GM12878 (cell line): ENCODE measurements at regions not wholly inside any gene's neighbourhood (a gene's known extent, or its start where the extent isn't known, plus 50 kb on each side); places are given as distances from the start of the nearest gene placed in this dataset.

Experiments
- ATAC-seq: fragments of 200-7000 bp; cut with Tn5 transposase; 3 replicates; pipeline ENCODE4 v1.9.1; 2020; ENCODE audit warnings: mild to moderate bottlenecking, moderate library complexity
- BruUV-seq: library from RNA; stranded (reverse); fragments of 400-500 nt; replicated peaks from 2 replicates; lab custom pipeline; 2021; lab: Mats Ljungman, UMichigan
- CTCF ChIA-PET: fragments of 300-600 bp; sonication (Branson Sonifier 250); formaldehyde crosslinking; extraction: SDS; loops from one replicate; lab custom pipeline; 2021; ENCODE audit warnings: inconsistent platforms; lab: Yijun Ruan, JAX
- POLR2A ChIA-PET: fragments of 350-600 bp; formaldehyde crosslinking; extraction: SDS; loops from one replicate; lab custom pipeline; 2021; ENCODE audit warnings: inconsistent platforms; lab: Charles Lee
- RAD21 ChIA-PET: fragments of 300-600 bp; sonication (Branson Sonifier 250); formaldehyde crosslinking; loops from one replicate; lab custom pipeline; 2023; ENCODE audit warnings: antibody characterized with exemption; ENCODE audit not compliant: unreplicated experiment; lab: Charles Lee
- SMC1A ChIA-PET: fragments of 300-600 bp; sonication (Branson Sonifier 250); formaldehyde crosslinking; loops from one replicate; lab custom pipeline; 2023; ENCODE audit not compliant: unreplicated experiment, uncharacterized antibody; lab: Charles Lee
- DNase-seq: peaks from one replicate; pipeline ENCODE4 v3.0.0-alpha.2; 2011; ENCODE audit warnings: low read depth, low spot score
- FAIRE-seq: peaks from 3 replicates; lab custom pipeline; 2011; peaks lifted over from hg19 to GRCh38; lab: Jason Lieb, UNC
- H2AFZ ChIP-seq: 2 replicates; pipeline ENCODE4 v1.6.0; 2011; ENCODE audit warnings: low read depth, low read length, control low read depth; ENCODE audit not compliant: control insufficient read depth
- H3K27ac ChIP-seq: 2 replicates; pipeline ENCODE4 v1.5.1; 2011; ENCODE audit warnings: control low read depth; ENCODE audit not compliant: control insufficient read depth, insufficient read depth
- H3K27me3 ChIP-seq, 2 experiments: replicated peaks in 1 of 2; 2 replicates each; pipeline versions ENCODE4 v1.6.0 to v1.6.1; 2011; ENCODE audit warnings: low read length in 1 of 2; ENCODE audit not compliant: control insufficient read depth in 2 of 2, insufficient read depth in 2 of 2
- H3K36me3 ChIP-seq, 2 experiments: 2 replicates each; pipeline ENCODE4 v1.5.1; 2011; ENCODE audit warnings: low read length in 1 of 2; ENCODE audit not compliant: control insufficient read depth in 2 of 2, insufficient read depth in 2 of 2
- H3K4me1 ChIP-seq: 2 replicates; pipeline ENCODE4 v1.6.1; 2011; ENCODE audit warnings: mild to moderate bottlenecking, low read length, moderate library complexity, mixed read lengths; ENCODE audit not compliant: control insufficient read depth, insufficient read depth
- H3K4me2 ChIP-seq: 2 replicates; pipeline ENCODE4 v1.6.0; 2011; ENCODE audit warnings: control low read depth; ENCODE audit not compliant: control insufficient read depth, insufficient read depth
- H3K4me3 ChIP-seq: fragments of 200-600 bp; sonication (generic); 2 replicates; pipeline ENCODE4 v1.5.1; 2016
- H3K79me2 ChIP-seq: 2 replicates; pipeline ENCODE4 v1.6.0; 2011; ENCODE audit warnings: low read length; ENCODE audit not compliant: control insufficient read depth, insufficient read depth
- H3K9ac ChIP-seq: 2 replicates; pipeline ENCODE4 v1.8.0; 2011; ENCODE audit warnings: low read length, control low read depth, mixed read lengths; ENCODE audit not compliant: control insufficient read depth, insufficient read depth
- H3K9me3 ChIP-seq: replicated peaks from 3 replicates; pipeline ENCODE4 v1.5.1; 2011; ENCODE audit warnings: mild to moderate bottlenecking, low read length; ENCODE audit not compliant: control insufficient read depth, insufficient read depth
- H4K20me1 ChIP-seq: 2 replicates; pipeline ENCODE4 v1.6.0; 2011; ENCODE audit not compliant: control insufficient read depth, insufficient read depth
- CBFB ChIP-seq: IDR thresholded peaks from 2 replicates; pipeline ENCODE4 v1.6.1; 2016; ENCODE audit warnings: antibody characterized with exemption, low read depth
- NFIC ChIP-seq: IDR thresholded peaks from 2 replicates; pipeline ENCODE4 v1.6.1; 2012; ENCODE audit warnings: low read depth, mild to moderate bottlenecking, inconsistent platforms, low read length, moderate library complexity
- NFYA ChIP-seq: IDR thresholded peaks from 2 replicates; pipeline ENCODE4 v1.6.1; 2011; ENCODE audit warnings: low read depth, mild to moderate bottlenecking, low read length, improper control_type of control experiment, borderline replicate concordance
- POLR2AphosphoS5 ChIP-seq: IDR thresholded peaks from 2 replicates; pipeline ENCODE4 v1.6.1; 2011; ENCODE audit warnings: mild to moderate bottlenecking, low read length, inconsistent platforms
- RUNX3 ChIP-seq: IDR thresholded peaks from 2 replicates; pipeline ENCODE4 v1.6.1; 2012; ENCODE audit warnings: low read length, inconsistent platforms
- YBX1 ChIP-seq: fragments of 450-650 bp; IDR thresholded peaks from 2 replicates; pipeline ENCODE4 v1.6.1; 2016; ENCODE audit warnings: antibody characterized with exemption
- YY1 ChIP-seq: IDR thresholded peaks from 2 replicates; pipeline ENCODE4 v1.6.1; 2011; ENCODE audit warnings: low read depth, mild to moderate bottlenecking, low read length
- WGBS: methylation state at CpG from one replicate; pipeline ENCODE4 v1.1.6; 2016; ENCODE audit warnings: low lambda C conversion rate; ENCODE audit not compliant: insufficient replicate concordance, insufficient coverage; ENCODE audit errors: missing lambda C conversion rate; 5-methylcytosine and 5-hydroxymethylcytosine counted together
- in situ Hi-C: fragments of 300-500 bp; cut with MboI; formaldehyde crosslinking; loops from 9 replicates; pipeline ENCODE4 v1.14.3; 2018; ENCODE audit warnings: mixed read lengths
- intact Hi-C: fragments of 100-400 bp; cut with micrococcal nuclease; formaldehyde crosslinking; loops from one replicate; pipeline ENCODE4 v1.14.2; 2022; ENCODE audit not compliant: unreplicated experiment
- TF ChIP-seq, protein P1 (sequence below): fragments of 450-650 bp; IDR thresholded peaks from 2 replicates; pipeline ENCODE4 v1.6.1; 2017; ENCODE audit warnings: mild to moderate bottlenecking, moderate library complexity
- TF ChIP-seq, protein P2 (sequence below): fragments of 450-650 bp; IDR thresholded peaks from 2 replicates; pipeline ENCODE4 v1.6.1; 2016; ENCODE audit warnings: mild to moderate bottlenecking, moderate library complexity, borderline replicate concordance
- TF ChIP-seq, protein P3 (sequence below): fragments of 450-650 bp; IDR thresholded peaks from 2 replicates; pipeline ENCODE4 v1.6.1; 2018; ENCODE audit warnings: borderline replicate concordance, mild to moderate bottlenecking; ENCODE audit not compliant: partially characterized antibody

DNA sequence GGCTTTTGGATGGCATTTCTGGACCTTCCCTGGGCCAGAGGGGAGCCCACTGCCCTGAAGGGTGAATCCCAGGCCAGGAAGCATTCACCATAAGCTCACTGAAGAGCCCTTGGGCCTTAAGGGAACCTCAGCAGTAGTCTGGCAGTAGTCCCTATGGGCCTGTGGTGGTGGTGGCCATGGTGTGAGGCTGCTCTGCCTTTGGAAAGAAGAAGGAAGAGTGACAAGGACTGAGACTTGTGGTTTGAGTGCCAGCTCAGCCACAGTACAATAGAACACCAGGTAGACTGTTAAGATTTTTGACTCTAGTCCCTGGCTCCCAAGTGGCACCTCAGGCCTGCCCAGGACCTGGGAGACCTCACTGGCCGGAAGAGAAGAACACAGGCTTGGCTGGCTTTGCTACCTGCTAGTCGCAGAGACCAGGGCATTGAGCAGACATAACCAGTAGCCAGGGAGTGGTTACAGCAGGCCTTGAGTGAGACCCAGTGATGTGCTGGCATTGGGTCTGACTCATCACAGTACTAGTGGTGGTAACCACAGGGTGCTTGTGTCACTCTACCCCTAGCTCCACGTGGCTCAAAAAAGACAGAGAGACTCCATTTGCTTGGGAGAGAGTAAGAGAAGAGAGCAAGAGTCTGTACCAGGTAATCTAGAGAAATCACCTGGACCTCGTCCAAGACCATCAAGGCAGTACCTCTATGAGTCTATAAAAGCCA, 259.8 kb upstream of the BLID start:
- no peak overlapping the region for H3K4me3 ChIP-seq
- H4K20me1 ChIP-seq = no peaks in the 10 kb centered on the region
- H3K4me2 ChIP-seq = no peak overlapping the region
- ChIA-PET RAD21 (no interaction called here), CTCF (no interaction called here), POLR2A (no interaction called here), SMC1A (no interaction called here)
- WGBS = 5% methylated on average over 4 of the region's 4 CpGs
- DNase-seq = peak; percentile 36
- FAIRE-seq = no peak
- peak; percentile 73 for ATAC-seq
- intact Hi-C loops = no loop called here
- no TSS peak for BruUV-seq
- no peaks in the 10 kb centered on the region; the same call in 2 of the 3 replicates for H3K9me3 ChIP-seq
- H3K79me2 ChIP-seq = no peaks in the 10 kb centered on the region
- H3K4me1 ChIP-seq = no peaks in the 10 kb centered on the region
- in situ Hi-C loops = no loop called here
- H3K27ac ChIP-seq = no peak overlapping the region
- no peak overlapping the region for H3K9ac ChIP-seq
- H2AFZ ChIP-seq = no peak overlapping the region
- H3K27me3 ChIP-seq = no peaks in the 10 kb centered on the region
- no peaks in the 10 kb centered on the region for H3K36me3 ChIP-seq
- TF ChIP-seq POLR2AphosphoS5 (no peak), YBX1 (no peak), NFYA (no peak), CBFB (no peak), RUNX3 (no peak), YY1 (no peak), NFIC (no peak)
- TF ChIP-seq, protein P1, sequence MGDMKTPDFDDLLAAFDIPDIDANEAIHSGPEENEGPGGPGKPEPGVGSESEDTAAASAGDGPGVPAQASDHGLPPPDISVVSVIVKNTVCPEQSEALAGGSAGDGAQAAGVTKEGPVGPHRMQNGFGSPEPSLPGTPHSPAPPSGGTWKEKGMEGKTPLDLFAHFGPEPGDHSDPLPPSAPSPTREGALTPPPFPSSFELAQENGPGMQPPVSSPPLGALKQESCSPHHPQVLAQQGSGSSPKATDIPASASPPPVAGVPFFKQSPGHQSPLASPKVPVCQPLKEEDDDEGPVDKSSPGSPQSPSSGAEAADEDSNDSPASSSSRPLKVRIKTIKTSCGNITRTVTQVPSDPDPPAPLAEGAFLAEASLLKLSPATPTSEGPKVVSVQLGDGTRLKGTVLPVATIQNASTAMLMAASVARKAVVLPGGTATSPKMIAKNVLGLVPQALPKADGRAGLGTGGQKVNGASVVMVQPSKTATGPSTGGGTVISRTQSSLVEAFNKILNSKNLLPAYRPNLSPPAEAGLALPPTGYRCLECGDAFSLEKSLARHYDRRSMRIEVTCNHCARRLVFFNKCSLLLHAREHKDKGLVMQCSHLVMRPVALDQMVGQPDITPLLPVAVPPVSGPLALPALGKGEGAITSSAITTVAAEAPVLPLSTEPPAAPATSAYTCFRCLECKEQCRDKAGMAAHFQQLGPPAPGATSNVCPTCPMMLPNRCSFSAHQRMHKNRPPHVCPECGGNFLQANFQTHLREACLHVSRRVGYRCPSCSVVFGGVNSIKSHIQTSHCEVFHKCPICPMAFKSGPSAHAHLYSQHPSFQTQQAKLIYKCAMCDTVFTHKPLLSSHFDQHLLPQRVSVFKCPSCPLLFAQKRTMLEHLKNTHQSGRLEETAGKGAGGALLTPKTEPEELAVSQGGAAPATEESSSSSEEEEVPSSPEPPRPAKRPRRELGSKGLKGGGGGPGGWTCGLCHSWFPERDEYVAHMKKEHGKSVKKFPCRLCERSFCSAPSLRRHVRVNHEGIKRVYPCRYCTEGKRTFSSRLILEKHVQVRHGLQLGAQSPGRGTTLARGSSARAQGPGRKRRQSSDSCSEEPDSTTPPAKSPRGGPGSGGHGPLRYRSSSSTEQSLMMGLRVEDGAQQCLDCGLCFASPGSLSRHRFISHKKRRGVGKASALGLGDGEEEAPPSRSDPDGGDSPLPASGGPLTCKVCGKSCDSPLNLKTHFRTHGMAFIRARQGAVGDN = no peak
- TF ChIP-seq, protein P2, sequence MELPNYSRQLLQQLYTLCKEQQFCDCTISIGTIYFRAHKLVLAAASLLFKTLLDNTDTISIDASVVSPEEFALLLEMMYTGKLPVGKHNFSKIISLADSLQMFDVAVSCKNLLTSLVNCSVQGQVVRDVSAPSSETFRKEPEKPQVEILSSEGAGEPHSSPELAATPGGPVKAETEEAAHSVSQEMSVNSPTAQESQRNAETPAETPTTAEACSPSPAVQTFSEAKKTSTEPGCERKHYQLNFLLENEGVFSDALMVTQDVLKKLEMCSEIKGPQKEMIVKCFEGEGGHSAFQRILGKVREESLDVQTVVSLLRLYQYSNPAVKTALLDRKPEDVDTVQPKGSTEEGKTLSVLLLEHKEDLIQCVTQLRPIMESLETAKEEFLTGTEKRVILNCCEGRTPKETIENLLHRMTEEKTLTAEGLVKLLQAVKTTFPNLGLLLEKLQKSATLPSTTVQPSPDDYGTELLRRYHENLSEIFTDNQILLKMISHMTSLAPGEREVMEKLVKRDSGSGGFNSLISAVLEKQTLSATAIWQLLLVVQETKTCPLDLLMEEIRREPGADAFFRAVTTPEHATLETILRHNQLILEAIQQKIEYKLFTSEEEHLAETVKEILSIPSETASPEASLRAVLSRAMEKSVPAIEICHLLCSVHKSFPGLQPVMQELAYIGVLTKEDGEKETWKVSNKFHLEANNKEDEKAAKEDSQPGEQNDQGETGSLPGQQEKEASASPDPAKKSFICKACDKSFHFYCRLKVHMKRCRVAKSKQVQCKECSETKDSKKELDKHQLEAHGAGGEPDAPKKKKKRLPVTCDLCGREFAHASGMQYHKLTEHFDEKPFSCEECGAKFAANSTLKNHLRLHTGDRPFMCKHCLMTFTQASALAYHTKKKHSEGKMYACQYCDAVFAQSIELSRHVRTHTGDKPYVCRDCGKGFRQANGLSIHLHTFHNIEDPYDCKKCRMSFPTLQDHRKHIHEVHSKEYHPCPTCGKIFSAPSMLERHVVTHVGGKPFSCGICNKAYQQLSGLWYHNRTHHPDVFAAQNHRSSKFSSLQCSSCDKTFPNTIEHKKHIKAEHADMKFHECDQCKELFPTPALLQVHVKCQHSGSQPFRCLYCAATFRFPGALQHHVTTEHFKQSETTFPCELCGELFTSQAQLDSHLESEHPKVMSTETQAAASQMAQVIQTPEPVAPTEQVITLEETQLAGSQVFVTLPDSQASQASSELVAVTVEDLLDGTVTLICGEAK = no peak
- TF ChIP-seq, protein P3, sequence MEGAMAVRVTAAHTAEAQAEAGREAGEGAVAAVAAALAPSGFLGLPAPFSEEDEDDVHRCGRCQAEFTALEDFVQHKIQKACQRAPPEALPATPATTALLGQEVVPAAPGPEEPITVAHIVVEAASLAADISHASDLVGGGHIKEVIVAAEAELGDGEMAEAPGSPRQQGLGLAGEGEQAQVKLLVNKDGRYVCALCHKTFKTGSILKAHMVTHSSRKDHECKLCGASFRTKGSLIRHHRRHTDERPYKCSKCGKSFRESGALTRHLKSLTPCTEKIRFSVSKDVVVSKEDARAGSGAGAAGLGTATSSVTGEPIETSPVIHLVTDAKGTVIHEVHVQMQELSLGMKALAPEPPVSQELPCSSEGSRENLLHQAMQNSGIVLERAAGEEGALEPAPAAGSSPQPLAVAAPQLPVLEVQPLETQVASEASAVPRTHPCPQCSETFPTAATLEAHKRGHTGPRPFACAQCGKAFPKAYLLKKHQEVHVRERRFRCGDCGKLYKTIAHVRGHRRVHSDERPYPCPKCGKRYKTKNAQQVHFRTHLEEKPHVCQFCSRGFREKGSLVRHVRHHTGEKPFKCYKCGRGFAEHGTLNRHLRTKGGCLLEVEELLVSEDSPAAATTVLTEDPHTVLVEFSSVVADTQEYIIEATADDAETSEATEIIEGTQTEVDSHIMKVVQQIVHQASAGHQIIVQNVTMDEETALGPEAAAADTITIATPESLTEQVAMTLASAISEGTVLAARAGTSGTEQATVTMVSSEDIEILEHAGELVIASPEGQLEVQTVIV = no peak
